Stomach (tissue), 4 donors: ENCODE measurements at regions not wholly inside any gene's neighbourhood (a gene's known extent, or its start where the extent isn't known, plus 50 kb on each side); places are given as distances from the start of the nearest gene placed in this dataset.

ENCODE experiments used
- EP300 ChIP-seq: sonication (generic); formaldehyde crosslinking; IDR thresholded peaks from one replicate; pipeline ENCODE4 v1.6.1; 2017; ENCODE audit warnings: antibody characterized with exemption
- POLR2A ChIP-seq, 4 donors: fragments of 450-650 bp; IDR thresholded peaks; one replicate each; pipeline ENCODE4 v1.6.1; 2016; ENCODE audit warnings: antibody characterized with exemption in 4 of 4, control low read depth in 2 of 4, mild to moderate bottlenecking in 1 of 4, moderate library complexity in 1 of 4
- TF ChIP-seq, protein P1 (sequence below), 7 experiments: fragments of 450-650 bp in 4 of 7; fragments of 200-600 bp in 3 of 7; sonication (generic) in 3 of 7; IDR thresholded peaks; one replicate each; pipeline ENCODE4 v1.5.1; 2016 to 2019; ENCODE audit warnings: antibody characterized with exemption in 7 of 7, control low read depth in 2 of 7, mild to moderate bottlenecking in 1 of 7

- TF ChIP-seq, protein P1, sequence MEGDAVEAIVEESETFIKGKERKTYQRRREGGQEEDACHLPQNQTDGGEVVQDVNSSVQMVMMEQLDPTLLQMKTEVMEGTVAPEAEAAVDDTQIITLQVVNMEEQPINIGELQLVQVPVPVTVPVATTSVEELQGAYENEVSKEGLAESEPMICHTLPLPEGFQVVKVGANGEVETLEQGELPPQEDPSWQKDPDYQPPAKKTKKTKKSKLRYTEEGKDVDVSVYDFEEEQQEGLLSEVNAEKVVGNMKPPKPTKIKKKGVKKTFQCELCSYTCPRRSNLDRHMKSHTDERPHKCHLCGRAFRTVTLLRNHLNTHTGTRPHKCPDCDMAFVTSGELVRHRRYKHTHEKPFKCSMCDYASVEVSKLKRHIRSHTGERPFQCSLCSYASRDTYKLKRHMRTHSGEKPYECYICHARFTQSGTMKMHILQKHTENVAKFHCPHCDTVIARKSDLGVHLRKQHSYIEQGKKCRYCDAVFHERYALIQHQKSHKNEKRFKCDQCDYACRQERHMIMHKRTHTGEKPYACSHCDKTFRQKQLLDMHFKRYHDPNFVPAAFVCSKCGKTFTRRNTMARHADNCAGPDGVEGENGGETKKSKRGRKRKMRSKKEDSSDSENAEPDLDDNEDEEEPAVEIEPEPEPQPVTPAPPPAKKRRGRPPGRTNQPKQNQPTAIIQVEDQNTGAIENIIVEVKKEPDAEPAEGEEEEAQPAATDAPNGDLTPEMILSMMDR (IDR thresholded peaks at IDR 0.05): no peak
- no peak for TF ChIP-seq POLR2A (IDR thresholded peaks at IDR 0.05)
- TF ChIP-seq EP300: no peak
Observed at GRCh38 chr5:143879646-143880045, 67.7 kb downstream of the HMHB1 start.
